ENCODE measurements at regions not wholly inside any gene's neighbourhood (a gene's known extent, or its start where the extent isn't known, plus 50 kb on each side); places are given as distances from the start of the nearest gene placed in this dataset.

DNA sequence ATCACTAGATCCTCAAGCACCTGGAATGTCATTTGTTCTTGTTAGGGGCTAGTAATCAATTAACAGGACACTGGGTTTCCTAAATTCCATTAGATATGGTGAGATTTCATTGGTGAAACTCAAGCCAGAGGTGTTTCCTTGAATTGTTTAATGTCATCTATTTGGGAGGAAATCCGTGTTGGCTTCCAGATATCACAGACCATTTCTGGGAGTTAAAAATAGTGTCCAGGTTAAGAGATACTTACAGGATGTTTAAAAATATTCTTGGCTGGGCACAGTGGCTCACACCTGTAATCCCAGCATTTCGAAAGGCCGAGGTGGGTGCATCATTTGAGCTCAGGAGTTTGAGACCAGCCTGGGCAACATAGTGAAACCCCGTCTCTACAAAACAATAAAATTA is 688.3 kb upstream of the WWC1 start:
- H3K4me2 ChIP-seq (replicated peaks; ENCODE audit: extremely low read depth, low read length, poor library complexity, severe bottlenecking), result no peak overlapping the region
- WGBS (ENCODE audit: insufficient coverage), result 89% methylated on average over 3 of the region's 4 CpGs
- TF ChIP-seq CTCF (IDR thresholded peaks at IDR 0.05), result no peak
- no peaks in the 10 kb centered on the region for H3K4me1 ChIP-seq (ENCODE audit: control insufficient read depth in 1 of 2, insufficient read depth in 2 of 2, low read length in 2 of 2)
- H3K9me3 ChIP-seq (replicated peaks in 1 of 2; ENCODE audit: control insufficient read depth in 1 of 2, insufficient read depth in 1 of 2, low read length in 2 of 2), result peaks cover 0 to 2% of the 10 kb centered on the region in 2 donors
- no peaks in the 10 kb centered on the region for H3K27me3 ChIP-seq (ENCODE audit: control insufficient read depth in 2 of 2, insufficient read depth in 2 of 2, low read length in 2 of 2)
- no peak overlapping the region for H3K4me3 ChIP-seq (replicated peaks in 1 of 3; ENCODE audit: low read depth in 2 of 3, low read length in 3 of 3)
- H3K27ac ChIP-seq (ENCODE audit: low read depth in 1 of 2, low read length in 2 of 2), result no peak overlapping the region
- Mint-ChIP-seq H3K27me3 (ENCODE audit: low read depth in 3 of 3) (peaks cover 0 to 2% (median 2%) of the 10 kb centered on the region in 3 donors), H3K4me1 (no peaks in the 10 kb centered on the region), H3K9me3 (peaks cover 0 to 4% (median 0%) of the 10 kb centered on the region in 7 donors), H3K4me3 (no peak overlapping the region), H3K27ac (no peak overlapping the region), H3K36me3 (no peaks in the 10 kb centered on the region)
- no peak overlapping the region for H3K9ac ChIP-seq (ENCODE audit: insufficient read depth, low read length, poor library complexity, severe bottlenecking)
- H2AFZ ChIP-seq (ENCODE audit: insufficient read depth, low read depth, low read length, poor library complexity, severe bottlenecking), result no peak overlapping the region
- H3K79me2 ChIP-seq (ENCODE audit: insufficient read depth, low read length), result no peaks in the 10 kb centered on the region
- intact Hi-C loops (cut with micrococcal nuclease), result no loop called here
- DNase-seq, result no peak
- no peaks in the 10 kb centered on the region for H4K20me1 ChIP-seq (ENCODE audit: insufficient read depth, low read length)
- H3K36me3 ChIP-seq (replicated peaks in 1 of 2; ENCODE audit: control insufficient read depth in 1 of 2, insufficient read depth in 2 of 2, low read length in 2 of 2), result no peaks in the 10 kb centered on the region

GRCh38 chr5:167608390-167609272 is 682.8 kb upstream of the WWC1 start:
- H3K9me3 Mint-ChIP-seq, result peaks cover 0 to 5% (median 2%) of the 10 kb centered on the region in 7 donors
- H3K4me1 ChIP-seq (ENCODE audit: control insufficient read depth in 1 of 2, insufficient read depth in 2 of 2, low read length in 2 of 2), result no peaks in the 10 kb centered on the region
- DNase-seq, result no peak
- no peaks in the 10 kb centered on the region for H3K36me3 ChIP-seq (replicated peaks in 1 of 2; ENCODE audit: control insufficient read depth in 1 of 2, insufficient read depth in 2 of 2, low read length in 2 of 2)
- no peaks in the 10 kb centered on the region for H3K79me2 ChIP-seq (ENCODE audit: insufficient read depth, low read length)
- no peak overlapping the region for H3K4me2 ChIP-seq (replicated peaks; ENCODE audit: extremely low read depth, low read length, poor library complexity, severe bottlenecking)
- no peaks in the 10 kb centered on the region for H3K4me1 Mint-ChIP-seq
- intact Hi-C loops (cut with micrococcal nuclease), result no loop called here
- H3K27ac ChIP-seq (ENCODE audit: low read depth in 1 of 2, low read length in 2 of 2), result no peak overlapping the region
- H3K4me3 ChIP-seq (replicated peaks in 1 of 3; ENCODE audit: low read depth in 2 of 3, low read length in 3 of 3), result no peak overlapping the region
- no peak overlapping the region for H2AFZ ChIP-seq (ENCODE audit: insufficient read depth, low read depth, low read length, poor library complexity, severe bottlenecking)
- peaks cover 0 to 2% (median 0%) of the 10 kb centered on the region in 3 donors for H3K27me3 Mint-ChIP-seq (ENCODE audit: low read depth in 3 of 3)
- no peaks in the 10 kb centered on the region for H3K36me3 Mint-ChIP-seq
- 89% methylated on average over 9 of the region's 13 CpGs for WGBS (ENCODE audit: insufficient coverage)
- no peak overlapping the region for H3K27ac Mint-ChIP-seq
- no peak overlapping the region for H3K4me3 Mint-ChIP-seq
- no peaks in the 10 kb centered on the region for H4K20me1 ChIP-seq (ENCODE audit: insufficient read depth, low read length)
- no peak for TF ChIP-seq CTCF (IDR thresholded peaks at IDR 0.05)
- H3K9ac ChIP-seq (ENCODE audit: insufficient read depth, low read length, poor library complexity, severe bottlenecking), result no peak overlapping the region
- H3K9me3 ChIP-seq (replicated peaks in 1 of 2; ENCODE audit: control insufficient read depth in 1 of 2, insufficient read depth in 1 of 2, low read length in 2 of 2), result peaks cover 0 to 5% of the 10 kb centered on the region in 2 donors
- no peaks in the 10 kb centered on the region for H3K27me3 ChIP-seq (ENCODE audit: control insufficient read depth in 2 of 2, insufficient read depth in 2 of 2, low read length in 2 of 2)

All from CD14-positive monocyte (primary cell).